Fibroblast of lung (primary cell): ENCODE measurements at regions not wholly inside any gene's neighbourhood (a gene's known extent, or its start where the extent isn't known, plus 50 kb on each side); places are given as distances from the start of the nearest gene placed in this dataset.

Experiments used
- CTCF ChIP-seq, 2 donors: IDR thresholded peaks in 1 of 2; conservative IDR thresholded peaks in 1 of 2; 1 replicate in 1 of 2; 2 replicates in 1 of 2; pipeline ENCODE4 v1.5.1; 2011 to 2012; ENCODE audit warnings: low read length in 2 of 2, control low read depth in 1 of 2, inconsistent platforms in 1 of 2, low read depth in 1 of 2, mild to moderate bottlenecking in 1 of 2
- EZH2 ChIP-seq: IDR thresholded peaks from 2 replicates; pipeline ENCODE4 v1.5.1; 2012; ENCODE audit warnings: low read length, control low read depth, mild to moderate bottlenecking; ENCODE audit errors: missing control alignments

- TF ChIP-seq EZH2 = no peak
- no peak for TF ChIP-seq CTCF (conservative IDR thresholded peaks at IDR 0.05 in 1 of 2, IDR thresholded peaks at IDR 0.05 in 1 of 2; ENCODE audit: low read depth in 1 of 2, low read length in 2 of 2)
Observed at GRCh38 chr1:209101106-209101505, 482.4 kb upstream of the CAMK1G start.
